ENCODE measurements at regions not wholly inside any gene's neighbourhood (a gene's known extent, or its start where the extent isn't known, plus 50 kb on each side); places are given as distances from the start of the nearest gene placed in this dataset.

- TF ChIP-seq CTCF (IDR thresholded peaks at IDR 0.05) (no peak), POLR2A (IDR thresholded peaks at IDR 0.05) (no peak), POLR2AphosphoS5 (IDR thresholded peaks at IDR 0.05) (no peak)
Measured at GRCh38 chr7:156576216-156577058, 64.1 kb upstream of the RNF32 start.
